ENCODE measurements at regions not wholly inside any gene's neighbourhood (a gene's known extent, or its start where the extent isn't known, plus 50 kb on each side); places are given as distances from the start of the nearest gene placed in this dataset.

- H3K27me3 Mint-ChIP-seq (ENCODE audit: low read depth, poor library complexity) = peaks cover 15% of the 10 kb centered on the region
- H3K27ac Mint-ChIP-seq = no peak overlapping the region
- no peak overlapping the region for H3K4me3 Mint-ChIP-seq
- H3K9me3 Mint-ChIP-seq = peaks cover 38% of the 10 kb centered on the region
- no peaks in the 10 kb centered on the region for H3K4me1 Mint-ChIP-seq
- no peak for DNase-seq
- H3K36me3 Mint-ChIP-seq (ENCODE audit: low read depth) = no peaks in the 10 kb centered on the region
- TF ChIP-seq CTCF (IDR thresholded peaks at IDR 0.05) = no peak
Measured at GRCh38 chr14:98877065-98877464, 394.9 kb downstream of the BCL11B start.

- Mint-ChIP-seq H3K9me3 (peaks cover 38% of the 10 kb centered on the region), H3K27me3 (ENCODE audit: low read depth, poor library complexity) (peaks cover 16% of the 10 kb centered on the region), H3K4me3 (no peak overlapping the region), H3K4me1 (no peaks in the 10 kb centered on the region), H3K36me3 (ENCODE audit: low read depth) (no peaks in the 10 kb centered on the region), H3K27ac (no peak overlapping the region)
- TF ChIP-seq CTCF (IDR thresholded peaks at IDR 0.05) = no peak
- DNase-seq = no peak
Measured at GRCh38 chr14:98878282-98878681, 393.7 kb downstream of the BCL11B start.

GRCh38 chr14:98886982-98887381 lies 385.0 kb downstream of the BCL11B start:
- no peaks in the 10 kb centered on the region for H3K36me3 Mint-ChIP-seq (ENCODE audit: low read depth)
- H3K27ac Mint-ChIP-seq = no peak overlapping the region
- H3K9me3 Mint-ChIP-seq = peaks cover 3% of the 10 kb centered on the region
- no peak for DNase-seq
- no peak for TF ChIP-seq CTCF (IDR thresholded peaks at IDR 0.05)
- peaks cover 16% of the 10 kb centered on the region for H3K27me3 Mint-ChIP-seq (ENCODE audit: low read depth, poor library complexity)
- peaks cover 17% of the 10 kb centered on the region for H3K4me1 Mint-ChIP-seq
- H3K4me3 Mint-ChIP-seq = no peak overlapping the region

GRCh38 chr14:98888281-98888680 lies 383.7 kb downstream of the BCL11B start:
- peaks cover 3% of the 10 kb centered on the region for H3K9me3 Mint-ChIP-seq
- no peaks in the 10 kb centered on the region for H3K36me3 Mint-ChIP-seq (ENCODE audit: low read depth)
- H3K27me3 Mint-ChIP-seq (ENCODE audit: low read depth, poor library complexity) = peaks cover 9% of the 10 kb centered on the region

GRCh38 chr14:98888927-98889835 lies 382.8 kb downstream of the BCL11B start:
- no peak for TF ChIP-seq CTCF (IDR thresholded peaks at IDR 0.05)
- Mint-ChIP-seq H3K36me3 (ENCODE audit: low read depth) (no peaks in the 10 kb centered on the region), H3K4me3 (no peak overlapping the region), H3K9me3 (peaks cover 3% of the 10 kb centered on the region), H3K4me1 (peaks cover 21% of the 10 kb centered on the region), H3K27me3 (ENCODE audit: low read depth, poor library complexity) (peaks cover 6% of the 10 kb centered on the region), H3K27ac (no peak overlapping the region)
- no peak for DNase-seq

More at GRCh38 chr14:98888281-98888680, 383.7 kb downstream of the BCL11B start:
- DNase-seq = no peak
- Mint-ChIP-seq H3K4me1 (peaks cover 21% of the 10 kb centered on the region), H3K27ac (no peak overlapping the region), H3K4me3 (no peak overlapping the region)
- no peak for TF ChIP-seq CTCF (IDR thresholded peaks at IDR 0.05)

GRCh38 chr14:98889836-98890185 lies 382.2 kb downstream of the BCL11B start:
- peaks cover 7% of the 10 kb centered on the region for H3K27me3 Mint-ChIP-seq (ENCODE audit: low read depth, poor library complexity)
- H3K27ac Mint-ChIP-seq = no peak overlapping the region
- no peak overlapping the region for H3K4me3 Mint-ChIP-seq
- no peak for TF ChIP-seq CTCF (IDR thresholded peaks at IDR 0.05)
- H3K36me3 Mint-ChIP-seq (ENCODE audit: low read depth) = no peaks in the 10 kb centered on the region
- H3K9me3 Mint-ChIP-seq = peaks cover 3% of the 10 kb centered on the region
- peaks cover 21% of the 10 kb centered on the region for H3K4me1 Mint-ChIP-seq
- DNase-seq = no peak

All from nephron progenitor cell (in vitro differentiated cells).